GM18507 (cell line): ENCODE measurements at regions not wholly inside any gene's neighbourhood (a gene's known extent, or its start where the extent isn't known, plus 50 kb on each side); places are given as distances from the start of the nearest gene placed in this dataset.
"Not testable (repeated sequence)": the region's sequence is repeated elsewhere in the genome, so short reads cannot be mapped to it uniquely, and the experiment has no call there.

ENCODE experiments used
- DNase-seq: peaks from one replicate; pipeline ENCODE4 v3.0.0; 2011; ENCODE audit warnings: low read depth; ENCODE audit not compliant: insufficient read length; ENCODE audit errors: extremely low spot score
- FAIRE-seq: peaks from 2 replicates; lab custom pipeline; 2011; peaks lifted over from hg19 to GRCh38; lab: Jason Lieb, UNC

GRCh38 chr12:127145929-127146789, 1120.8 kb upstream of the TMEM132C start:
- FAIRE-seq (no peak), DNase-seq (no peak)

GRCh38 chr12:127146991-127147718, 1119.8 kb upstream of the TMEM132C start:
- no peak for FAIRE-seq
- DNase-seq = no peak

- DNase-seq = no peak
- FAIRE-seq = no peak
These were observed 1119.2 kb upstream of the TMEM132C start for GRCh38 chr12:127147724-127148123.

- DNase-seq = no peak
These were observed 1118.7 kb upstream of the TMEM132C start for GRCh38 chr12:127148318-127148717.

GRCh38 chr12:127149226-127149964, 1117.6 kb upstream of the TMEM132C start:
- no peak for FAIRE-seq
- DNase-seq = no peak

More at GRCh38 chr12:127148318-127148717, 1118.7 kb upstream of the TMEM132C start:
- FAIRE-seq = no peak

GRCh38 chr12:127150028-127150427, 1116.9 kb upstream of the TMEM132C start:
- DNase-seq = no peak
- no peak for FAIRE-seq

GRCh38 chr12:127150479-127150878, 1116.5 kb upstream of the TMEM132C start:
- no peak for FAIRE-seq
- DNase-seq = no peak

- FAIRE-seq = no peak
These were observed 1116.0 kb upstream of the TMEM132C start for GRCh38 chr12:127150956-127151355.

GRCh38 chr12:127153996-127154395, 1113.0 kb upstream of the TMEM132C start:
- FAIRE-seq = no peak

More at GRCh38 chr12:127150956-127151355, 1116.0 kb upstream of the TMEM132C start:
- no peak for DNase-seq

GRCh38 chr12:127154830-127155229, 1112.1 kb upstream of the TMEM132C start:
- not testable (repeated sequence) for DNase-seq, FAIRE-seq

More at GRCh38 chr12:127153996-127154395, 1113.0 kb upstream of the TMEM132C start:
- no peak for DNase-seq

- not testable (repeated sequence) for FAIRE-seq, DNase-seq
These were observed 1110.9 kb upstream of the TMEM132C start for GRCh38 chr12:127155935-127156619.

- not testable (repeated sequence) for DNase-seq, FAIRE-seq
These were observed 1109.2 kb upstream of the TMEM132C start for GRCh38 chr12:127157501-127158366.

GRCh38 chr12:127158385-127159061, 1108.4 kb upstream of the TMEM132C start:
- DNase-seq (no peak), FAIRE-seq (no peak)

GRCh38 chr12:127161466-127161865, 1105.5 kb upstream of the TMEM132C start:
- DNase-seq = no peak
- no peak for FAIRE-seq

- no peak for DNase-seq
- no peak for FAIRE-seq
These were observed 1104.7 kb upstream of the TMEM132C start for GRCh38 chr12:127162307-127162706.

GRCh38 chr12:127162902-127163301, 1104.1 kb upstream of the TMEM132C start:
- no peak for DNase-seq
- FAIRE-seq = no peak

- peak; percentile 33 for DNase-seq
These were observed 1101.2 kb upstream of the TMEM132C start for GRCh38 chr12:127165567-127166392.

More at GRCh38 chr12:127165567-127166392, 1101.2 kb upstream of the TMEM132C start:
- FAIRE-seq = no peak
